Gastroesophageal sphincter (tissue), 3 donors: ENCODE measurements at regions not wholly inside any gene's neighbourhood (a gene's known extent, or its start where the extent isn't known, plus 50 kb on each side); places are given as distances from the start of the nearest gene placed in this dataset.

ENCODE experiments used
- CTCF ChIP-seq, 4 experiments: fragments of 200-600 bp in 2 of 4; fragments of 450-650 bp in 2 of 4; sonication (generic) in 1 of 4; IDR thresholded peaks; one replicate each; pipeline ENCODE4 v1.5.1; 2017 to 2019; ENCODE audit warnings: antibody characterized with exemption in 4 of 4, mild to moderate bottlenecking in 2 of 4, moderate library complexity in 2 of 4
- EP300 ChIP-seq: sonication (generic); formaldehyde crosslinking; IDR thresholded peaks from one replicate; pipeline ENCODE4 v1.6.1; 2017; ENCODE audit warnings: antibody characterized with exemption, mild to moderate bottlenecking
- POLR2A ChIP-seq, 2 donors: fragments of 450-650 bp; IDR thresholded peaks; one replicate each; pipeline ENCODE4 v1.6.1; 2017; ENCODE audit warnings: antibody characterized with exemption in 2 of 2, mild to moderate bottlenecking in 2 of 2, moderate library complexity in 1 of 2

- no peak for TF ChIP-seq CTCF (IDR thresholded peaks at IDR 0.05)
- TF ChIP-seq POLR2A (IDR thresholded peaks at IDR 0.05) = no peak
- TF ChIP-seq EP300 = no peak
Measured at GRCh38 chr18:40366521-40366920, 1588.5 kb upstream of the PIK3C3 start.
